Thoracic aorta (tissue), 2 donors: ENCODE measurements at regions not wholly inside any gene's neighbourhood (a gene's known extent, or its start where the extent isn't known, plus 50 kb on each side); places are given as distances from the start of the nearest gene placed in this dataset.
"Not testable (repeated sequence)": the region's sequence is repeated elsewhere in the genome, so short reads cannot be mapped to it uniquely, and the experiment has no call there.

ENCODE experiments used
- ATAC-seq: fragments of 150-250 bp; one replicate; pipeline ENCODE4 v1.8.0; 2017; ENCODE audit warnings: low read depth; ENCODE audit not compliant: insufficient number of reproducible peaks, low FRiP score
- DNase-seq: peaks from one replicate; pipeline ENCODE4 v3.0.0-alpha.2; 2020; ENCODE audit warnings: low spot score
- H3K27ac ChIP-seq, 2 donors: fragments of 200-600 bp; sonication (generic); 1 replicate in 1 of 2; 2 replicates in 1 of 2; pipeline ENCODE4 v1.5.1; 2016; ENCODE audit warnings: mild to moderate bottlenecking in 2 of 2, moderate library complexity in 2 of 2
- H3K27me3 ChIP-seq: fragments of 200-600 bp; sonication (generic); replicated peaks from 2 replicates; pipeline ENCODE4 v1.6.0; 2016; ENCODE audit warnings: mild to moderate bottlenecking; ENCODE audit not compliant: insufficient read depth
- H3K36me3 ChIP-seq: fragments of 200-600 bp; sonication (generic); one replicate; pipeline ENCODE4 v1.5.1; 2016
- H3K4me1 ChIP-seq, 2 donors: fragments of 200-600 bp; sonication (generic); 1 replicate in 1 of 2; 2 replicates in 1 of 2; pipeline versions ENCODE4 v1.5.1 to v1.6.0; 2016; ENCODE audit warnings: low read depth in 2 of 2, mild to moderate bottlenecking in 1 of 2; ENCODE audit not compliant: control insufficient read depth in 1 of 2
- H3K4me3 ChIP-seq: fragments of 200-600 bp; sonication (generic); 2 replicates; pipeline ENCODE4 v1.5.1; 2016; ENCODE audit warnings: mild to moderate bottlenecking
- H3K9me3 ChIP-seq: fragments of 200-600 bp; sonication (generic); 2 replicates; pipeline ENCODE4 v1.5.1; 2016
- CTCF ChIP-seq: fragments of 200-600 bp; sonication (generic); IDR thresholded peaks from one replicate; pipeline ENCODE4 v1.5.1; 2019; ENCODE audit warnings: antibody characterized with exemption

GRCh38 chr9:38128752-38129270 lies 59.8 kb upstream of the SHB start:
- Histone ChIP-seq H3K9me3 (no peaks in the 10 kb centered on the region), H3K36me3 (no peaks in the 10 kb centered on the region), H3K27ac (no peak overlapping the region), H3K4me1 (no peaks in the 10 kb centered on the region), H3K27me3 (no peaks in the 10 kb centered on the region), H3K4me3 (no peak overlapping the region)
- no peak for DNase-seq
- no peak for ATAC-seq
- no peak for TF ChIP-seq CTCF

GRCh38 chr9:38127271-38127839 lies 58.3 kb upstream of the SHB start:
- DNase-seq = no peak
- no peaks in the 10 kb centered on the region for H3K4me1 ChIP-seq
- H3K27me3 ChIP-seq = no peaks in the 10 kb centered on the region
- H3K9me3 ChIP-seq = no peaks in the 10 kb centered on the region
- no peaks in the 10 kb centered on the region for H3K36me3 ChIP-seq
- no peak overlapping the region for H3K27ac ChIP-seq
- TF ChIP-seq CTCF = no peak
- no peak overlapping the region for H3K4me3 ChIP-seq
- ATAC-seq = no peak

GRCh38 chr9:38126730-38127129 lies 57.7 kb upstream of the SHB start:
- ATAC-seq (no peak), DNase-seq (no peak)
- no peaks in the 10 kb centered on the region for H3K4me1 ChIP-seq
- no peaks in the 10 kb centered on the region for H3K27me3 ChIP-seq
- no peaks in the 10 kb centered on the region for H3K9me3 ChIP-seq
- TF ChIP-seq CTCF = no peak
- H3K4me3 ChIP-seq = no peak overlapping the region
- H3K27ac ChIP-seq = no peak overlapping the region
- no peaks in the 10 kb centered on the region for H3K36me3 ChIP-seq

GRCh38 chr9:38125889-38126288 lies 56.9 kb upstream of the SHB start:
- ATAC-seq = no peak
- Histone ChIP-seq H3K36me3 (no peaks in the 10 kb centered on the region), H3K4me3 (no peak overlapping the region), H3K9me3 (no peaks in the 10 kb centered on the region), H3K27me3 (no peaks in the 10 kb centered on the region), H3K4me1 (no peaks in the 10 kb centered on the region), H3K27ac (no peak overlapping the region)
- TF ChIP-seq CTCF = no peak
- no peak for DNase-seq

- DNase-seq, H3K4me1 ChIP-seq, H3K27ac ChIP-seq, ATAC-seq, H3K9me3 ChIP-seq, H3K27me3 ChIP-seq, H3K4me3 ChIP-seq, H3K36me3 ChIP-seq: not testable (repeated sequence)
Measured at GRCh38 chr9:38123359-38123758, 54.3 kb upstream of the SHB start.

- ATAC-seq (no peak), DNase-seq (no peak)
- Histone ChIP-seq H3K36me3 (no peaks in the 10 kb centered on the region), H3K27me3 (no peaks in the 10 kb centered on the region), H3K4me1 (no peaks in the 10 kb centered on the region), H3K9me3 (no peaks in the 10 kb centered on the region), H3K27ac (no peak overlapping the region), H3K4me3 (no peak overlapping the region)
- TF ChIP-seq CTCF = no peak
Measured at GRCh38 chr9:38120961-38121360, 51.9 kb upstream of the SHB start.
